GM06990 (cell line): ENCODE measurements at regions not wholly inside any gene's neighbourhood (a gene's known extent, or its start where the extent isn't known, plus 50 kb on each side); places are given as distances from the start of the nearest gene placed in this dataset.

ENCODE experiments used
- DNase-seq: peaks from one replicate; pipeline ENCODE4 v3.0.0-alpha.2; 2011; ENCODE audit not compliant: insufficient read length; ENCODE audit errors: extremely low read depth
- H3K27me3 ChIP-seq: replicated peaks from 2 replicates; pipeline ENCODE4 v1.6.0; 2011; ENCODE audit warnings: low read length; ENCODE audit not compliant: control insufficient read depth, insufficient read depth
- H3K36me3 ChIP-seq: 2 replicates; pipeline ENCODE4 v1.5.1; 2011; ENCODE audit warnings: low read length; ENCODE audit not compliant: control insufficient read depth, insufficient read depth
- H3K4me3 ChIP-seq: replicated peaks from 2 replicates; pipeline ENCODE4 v1.5.1; 2011; ENCODE audit warnings: low read depth, mild to moderate bottlenecking, control low read depth, low read length
- TF ChIP-seq, protein P1 (sequence below): IDR thresholded peaks from 2 replicates; pipeline ENCODE4 v1.5.1; 2011; ENCODE audit warnings: low read length, control low read depth, mild to moderate bottlenecking, inconsistent platforms; ENCODE audit not compliant: insufficient read depth, poor library complexity, severe bottlenecking

DNA sequence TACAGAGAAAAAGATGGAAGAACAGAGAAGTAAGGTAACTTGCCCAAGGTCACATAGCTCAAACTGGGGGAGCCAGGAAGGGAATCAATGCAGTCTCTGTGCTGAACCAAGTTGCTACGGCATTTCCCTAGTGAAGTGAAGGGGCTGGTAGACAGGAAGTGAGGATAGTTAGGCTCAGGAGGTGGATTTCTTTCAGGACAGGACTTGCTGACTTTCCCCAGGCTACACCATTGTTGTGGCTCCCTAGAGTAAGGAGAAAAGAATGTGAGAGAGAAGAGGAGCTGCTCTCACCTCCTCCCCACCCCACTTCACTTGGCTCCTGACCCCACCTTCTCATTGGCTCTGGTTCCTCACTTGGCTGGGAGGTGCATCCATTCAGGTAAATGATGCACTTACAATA, 316.9 kb downstream of the INHBA start:
- Histone ChIP-seq H3K4me3 (no peak overlapping the region), H3K36me3 (no peaks in the 10 kb centered on the region), H3K27me3 (no peaks in the 10 kb centered on the region)
- TF ChIP-seq, protein P1, sequence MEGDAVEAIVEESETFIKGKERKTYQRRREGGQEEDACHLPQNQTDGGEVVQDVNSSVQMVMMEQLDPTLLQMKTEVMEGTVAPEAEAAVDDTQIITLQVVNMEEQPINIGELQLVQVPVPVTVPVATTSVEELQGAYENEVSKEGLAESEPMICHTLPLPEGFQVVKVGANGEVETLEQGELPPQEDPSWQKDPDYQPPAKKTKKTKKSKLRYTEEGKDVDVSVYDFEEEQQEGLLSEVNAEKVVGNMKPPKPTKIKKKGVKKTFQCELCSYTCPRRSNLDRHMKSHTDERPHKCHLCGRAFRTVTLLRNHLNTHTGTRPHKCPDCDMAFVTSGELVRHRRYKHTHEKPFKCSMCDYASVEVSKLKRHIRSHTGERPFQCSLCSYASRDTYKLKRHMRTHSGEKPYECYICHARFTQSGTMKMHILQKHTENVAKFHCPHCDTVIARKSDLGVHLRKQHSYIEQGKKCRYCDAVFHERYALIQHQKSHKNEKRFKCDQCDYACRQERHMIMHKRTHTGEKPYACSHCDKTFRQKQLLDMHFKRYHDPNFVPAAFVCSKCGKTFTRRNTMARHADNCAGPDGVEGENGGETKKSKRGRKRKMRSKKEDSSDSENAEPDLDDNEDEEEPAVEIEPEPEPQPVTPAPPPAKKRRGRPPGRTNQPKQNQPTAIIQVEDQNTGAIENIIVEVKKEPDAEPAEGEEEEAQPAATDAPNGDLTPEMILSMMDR = no peak
- no peak for DNase-seq

DNA sequence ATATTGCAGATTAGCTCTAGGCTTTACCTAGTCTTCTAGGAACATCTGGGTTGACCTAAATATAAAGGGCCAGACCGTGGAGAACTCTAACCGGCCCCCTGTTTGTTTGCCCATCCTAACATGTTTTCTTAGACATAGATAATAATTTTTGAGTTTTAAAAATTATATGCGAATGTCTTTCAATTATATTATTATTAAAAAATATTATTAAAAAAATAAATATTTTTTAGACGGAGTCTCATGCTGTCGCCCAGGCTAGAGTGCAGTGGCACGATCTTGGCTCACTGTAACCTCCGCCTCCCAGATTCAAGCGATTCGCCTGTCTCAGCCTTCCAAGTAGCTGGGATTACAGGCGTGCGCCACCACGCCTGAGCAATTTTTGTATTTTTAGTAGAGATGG, 318.5 kb downstream of the INHBA start:
- no peak for DNase-seq
- Histone ChIP-seq H3K36me3 (no peaks in the 10 kb centered on the region), H3K27me3 (no peaks in the 10 kb centered on the region), H3K4me3 (no peak overlapping the region)
- TF ChIP-seq, protein P1 = no peak

DNA sequence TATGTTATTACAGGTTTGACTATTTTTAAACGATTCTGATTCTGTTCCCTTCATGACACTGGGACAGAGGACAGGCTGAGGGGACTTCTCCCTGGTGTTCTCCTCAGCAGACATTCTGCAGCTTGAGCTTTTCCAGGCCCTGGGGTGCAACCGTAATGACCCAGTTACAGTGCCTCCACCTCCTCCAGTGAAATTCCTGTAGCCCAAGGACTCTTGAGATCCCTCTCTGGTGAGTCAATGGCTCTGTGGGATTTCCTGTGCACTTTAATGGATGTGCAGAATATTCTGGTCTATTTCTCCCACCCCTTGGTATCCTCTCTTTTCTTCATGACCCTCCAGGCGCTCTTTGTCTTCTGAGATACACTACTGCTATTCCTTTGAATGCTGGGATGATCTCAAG, 319.3 kb downstream of the INHBA start:
- no peaks in the 10 kb centered on the region for H3K36me3 ChIP-seq
- no peak overlapping the region for H3K4me3 ChIP-seq
- no peak for DNase-seq
- H3K27me3 ChIP-seq = no peaks in the 10 kb centered on the region
- TF ChIP-seq, protein P1 = no peak

DNA sequence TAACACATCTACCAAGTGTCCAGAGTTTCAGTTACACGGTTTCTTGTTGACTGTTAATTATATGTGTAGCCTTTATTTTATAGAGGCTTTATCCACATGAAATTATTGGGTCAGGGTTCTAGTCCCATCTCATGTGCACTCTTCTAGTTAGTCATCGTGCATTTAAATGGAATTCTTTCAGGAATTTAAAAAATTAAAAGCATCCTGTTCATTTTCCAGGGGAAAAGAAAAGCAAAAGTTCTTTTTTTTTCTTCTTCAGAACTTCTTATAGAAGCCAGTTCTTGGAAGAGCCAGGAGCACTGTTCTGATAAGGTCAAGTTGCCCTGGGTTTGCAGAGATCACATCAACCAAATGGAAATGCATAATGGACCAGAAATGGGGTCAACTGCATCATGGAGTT, 324.7 kb downstream of the INHBA start:
- H3K27me3 ChIP-seq = no peaks in the 10 kb centered on the region
- H3K4me3 ChIP-seq = no peak overlapping the region
- TF ChIP-seq, protein P1 = no peak
- no peak for DNase-seq
- no peaks in the 10 kb centered on the region for H3K36me3 ChIP-seq

DNA sequence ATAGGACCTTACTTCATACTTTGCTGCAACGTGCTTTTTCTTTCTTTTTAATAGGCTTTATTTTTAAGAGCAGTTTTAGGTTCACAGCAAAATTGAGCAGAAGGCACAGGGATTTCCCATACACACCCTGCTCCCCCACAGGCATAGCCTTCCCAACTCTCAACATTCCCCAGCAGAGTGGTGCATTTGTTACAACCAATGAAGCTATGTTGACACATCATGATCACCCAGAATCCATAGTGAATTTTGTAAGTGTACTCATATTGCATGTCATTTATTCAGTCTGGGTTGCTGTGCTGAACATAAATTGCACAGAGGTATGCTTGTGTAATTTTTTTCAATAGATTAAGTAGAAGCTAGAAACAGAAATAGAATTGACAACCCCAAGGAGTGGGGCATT, 327.3 kb downstream of the INHBA start:
- Histone ChIP-seq H3K36me3 (no peaks in the 10 kb centered on the region), H3K27me3 (no peaks in the 10 kb centered on the region), H3K4me3 (no peak overlapping the region)
- TF ChIP-seq, protein P1 = no peak
- DNase-seq = no peak

DNA sequence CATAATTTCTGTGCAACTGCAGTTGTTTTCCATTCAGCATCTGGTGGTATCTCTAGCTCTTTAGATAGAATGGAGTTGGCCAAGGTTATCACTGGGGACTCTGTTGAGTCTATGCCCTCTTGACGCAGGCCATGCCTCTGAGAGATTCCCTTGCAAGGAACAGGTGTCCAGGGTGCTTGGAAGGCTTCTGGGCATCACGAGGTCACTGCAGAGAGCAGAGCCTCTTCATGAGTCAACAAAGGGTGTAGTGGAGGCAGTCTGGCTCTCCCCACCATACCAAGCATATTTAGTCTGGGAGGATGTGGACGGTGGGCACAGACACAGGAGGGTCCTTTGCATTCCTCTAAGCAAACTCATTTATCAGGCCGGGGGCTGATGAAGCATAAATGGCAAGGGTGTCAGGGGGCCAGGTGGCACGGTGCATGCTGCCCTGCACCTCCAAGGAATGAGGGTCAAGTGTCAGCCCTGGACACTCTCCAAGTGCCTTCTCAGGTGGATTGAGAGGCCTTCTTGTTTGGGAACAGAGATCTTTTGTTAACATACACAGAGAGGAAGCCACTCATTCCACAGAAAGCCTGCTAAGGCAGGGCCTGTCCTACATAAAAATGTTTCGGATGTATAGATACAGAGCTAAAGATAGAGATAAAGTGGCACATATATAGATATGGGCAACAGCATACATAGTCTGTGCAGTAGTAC, 328.6 kb downstream of the INHBA start:
- TF ChIP-seq, protein P1 = no peak
- Histone ChIP-seq H3K4me3 (no peak overlapping the region), H3K36me3 (no peaks in the 10 kb centered on the region), H3K27me3 (no peaks in the 10 kb centered on the region)
- DNase-seq = no peak
